GM12878 (cell line): ENCODE measurements at regions not wholly inside any gene's neighbourhood (a gene's known extent, or its start where the extent isn't known, plus 50 kb on each side); places are given as distances from the start of the nearest gene placed in this dataset.
A peak's percentile ranks its signal among the peaks of the same experiment; 100 is the strongest.

ENCODE experiments used
- BCL11A ChIP-seq: IDR thresholded peaks from 2 replicates; pipeline ENCODE4 v1.6.1; 2011; ENCODE audit warnings: low read depth, low read length
- BCL3 ChIP-seq: IDR thresholded peaks from 2 replicates; pipeline ENCODE4 v1.6.1; 2011; ENCODE audit warnings: borderline replicate concordance, low read depth, mild to moderate bottlenecking, moderate library complexity, low read length; ENCODE audit not compliant: insufficient read depth, poor library complexity, severe bottlenecking
- CEBPZ ChIP-seq: fragments of 150-350 bp; IDR thresholded peaks from 2 replicates; pipeline ENCODE4 v1.6.1; 2016; ENCODE audit warnings: low read depth, low read length
- CREB1 ChIP-seq: IDR thresholded peaks from 2 replicates; pipeline ENCODE4 v1.6.1; 2012; ENCODE audit warnings: low read depth, mild to moderate bottlenecking, inconsistent platforms
- DPF2 ChIP-seq: fragments of 450-650 bp; IDR thresholded peaks from 2 replicates; pipeline ENCODE4 v1.6.1; 2017; ENCODE audit warnings: mild to moderate bottlenecking
- EP300 ChIP-seq, 2 experiments: fragments of 150-350 bp in 1 of 2; IDR thresholded peaks; 2 replicates each; pipeline ENCODE4 v1.6.1; 2011 to 2012; ENCODE audit warnings: low read depth in 2 of 2, low read length in 2 of 2, borderline replicate concordance in 1 of 2, improper control_type of control experiment in 1 of 2, inconsistent platforms in 1 of 2; ENCODE audit not compliant: control insufficient read depth in 1 of 2
- ETV6 ChIP-seq, 2 experiments: fragments of 450-650 bp in 1 of 2; IDR thresholded peaks in 1 of 2; conservative IDR thresholded peaks in 1 of 2; 2 replicates each; pipeline ENCODE4 v1.6.1; 2014; ENCODE audit warnings: antibody characterized with exemption in 1 of 2, borderline replicate concordance in 1 of 2, low read depth in 1 of 2, mild to moderate bottlenecking in 1 of 2, moderate library complexity in 1 of 2
- MXI1 ChIP-seq: fragments of 150-350 bp; IDR thresholded peaks from 2 replicates; pipeline ENCODE4 v1.6.1; 2011; ENCODE audit warnings: low read depth, mild to moderate bottlenecking, inconsistent platforms, low read length, improper control_type of control experiment
- NR2C1 ChIP-seq: fragments of 450-650 bp; IDR thresholded peaks from 2 replicates; pipeline ENCODE4 v1.6.1; 2017; ENCODE audit warnings: antibody characterized with exemption, mild to moderate bottlenecking, moderate library complexity
- NR2C2 ChIP-seq: IDR thresholded peaks from 2 replicates; pipeline ENCODE4 v1.6.1; 2011; ENCODE audit warnings: borderline replicate concordance, low read depth; ENCODE audit not compliant: control insufficient read depth, insufficient read length
- POLR2AphosphoS2 ChIP-seq: IDR thresholded peaks from 2 replicates; pipeline ENCODE4 v1.6.1; 2011; ENCODE audit warnings: low read depth, mild to moderate bottlenecking, low read length, improper control_type of control experiment, moderate library complexity
- POU2F2 ChIP-seq: IDR thresholded peaks from 3 replicates; pipeline ENCODE4 v1.6.1; 2011; ENCODE audit warnings: low read depth, mild to moderate bottlenecking, low read length, borderline replicate concordance
- RELB ChIP-seq: fragments of 450-650 bp; IDR thresholded peaks from 2 replicates; pipeline ENCODE4 v1.6.1; 2017; ENCODE audit warnings: low read depth, mild to moderate bottlenecking, moderate library complexity
- SMARCA5 ChIP-seq: fragments of 450-650 bp; IDR thresholded peaks from 2 replicates; pipeline ENCODE4 v1.6.1; 2017; ENCODE audit warnings: mild to moderate bottlenecking
- SMC3 ChIP-seq: IDR thresholded peaks from 2 replicates; pipeline ENCODE4 v1.6.1; 2011; ENCODE audit warnings: low read length, improper control_type of control experiment, borderline replicate concordance
- TCF12 ChIP-seq: IDR thresholded peaks from 2 replicates; pipeline ENCODE4 v1.6.1; 2011; ENCODE audit warnings: low read depth, mild to moderate bottlenecking, low read length
- ZBTB4 ChIP-seq: fragments of 450-650 bp; formaldehyde crosslinking; IDR thresholded peaks from 2 replicates; pipeline ENCODE4 v1.4.0; 2022; ENCODE audit warnings: mild to moderate bottlenecking, moderate library complexity

GRCh38 chr17:72005332-72006163, 115.3 kb upstream of the SOX9 start (continued):
- TF ChIP-seq POU2F2 (peak; percentile 32; the same call in 1 of the 3 replicates), ZBTB4 (CRISPR knock-in tag) (no peak), DPF2 (peak; percentile 33; the same call in 1 of the 2 replicates), NR2C1 (no peak), NR2C2 (no peak), CREB1 (peak; percentile 5; the same call in 1 of the 2 replicates), ETV6 (conservative IDR thresholded peaks at IDR 0.05 in 1 of 2, IDR thresholded peaks at IDR 0.05 in 1 of 2; ENCODE audit: borderline replicate concordance in 1 of 2, low read depth in 1 of 2) (peak in 1 of 2 experiments; percentile 20; a peak in 1 of 4 replicates), MXI1 (peak; percentile 35), RELB (peak; percentile 83), BCL11A (peak; percentile 40; the same call in 1 of the 2 replicates), TCF12 (peak; percentile 46; the same call in 1 of the 2 replicates), EP300 (IDR thresholded peaks at IDR 0.05; ENCODE audit: borderline replicate concordance in 1 of 2, control insufficient read depth in 1 of 2, low read depth in 2 of 2, low read length in 2 of 2) (peak in 1 of 2 experiments; percentile 57; a peak in 1 of 4 replicates), SMC3 (peak; percentile 15; the same call in 1 of the 2 replicates), BCL3 (peak; percentile 41), CEBPZ (no peak), POLR2AphosphoS2 (no peak), SMARCA5 (0 out of 2 replicates have a peak, but pooled peaks have one; percentile 26)
